Coronary artery (tissue), 2 donors: ENCODE measurements at regions not wholly inside any gene's neighbourhood (a gene's known extent, or its start where the extent isn't known, plus 50 kb on each side); places are given as distances from the start of the nearest gene placed in this dataset.
"Not testable (repeated sequence)": the region's sequence is repeated elsewhere in the genome, so short reads cannot be mapped to it uniquely, and the experiment has no call there.

Experiments used
- DNase-seq: peaks from one replicate; pipeline ENCODE4 v3.0.0-alpha.2; 2017; ENCODE audit warnings: low spot score
- H3K27ac ChIP-seq, 2 donors: fragments of 200-600 bp; sonication (generic); one replicate each; pipeline ENCODE4 v1.5.1; 2016 to 2019
- H3K4me3 ChIP-seq: fragments of 200-600 bp; sonication (generic); 2 replicates; pipeline ENCODE4 v1.5.1; 2016; ENCODE audit warnings: mild to moderate bottlenecking, moderate library complexity
- TF ChIP-seq, protein P1 (sequence below): fragments of 200-600 bp; sonication (generic); IDR thresholded peaks from one replicate; pipeline ENCODE4 v1.5.1; 2019; ENCODE audit warnings: antibody characterized with exemption

DNA sequence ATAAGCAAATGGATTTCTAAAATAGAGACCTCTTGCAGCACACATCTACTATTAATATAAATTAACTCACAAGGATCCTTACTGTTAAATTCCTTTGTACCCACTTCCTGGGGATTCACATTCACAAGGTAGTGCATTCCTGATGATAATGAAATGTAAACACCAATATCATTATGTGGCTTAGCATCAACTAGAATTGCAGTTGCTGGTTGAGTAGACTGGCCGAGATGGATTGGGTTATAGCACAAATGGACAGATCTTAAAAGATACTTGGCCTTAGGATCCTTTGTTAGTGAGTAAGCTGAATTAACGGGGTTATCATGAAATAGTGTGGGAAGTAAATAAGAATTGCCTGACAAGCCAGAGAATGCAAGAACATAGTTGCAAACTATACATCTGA, 369.1 kb downstream of the AEBP2 start:
- Histone ChIP-seq H3K27ac (no peak overlapping the region), H3K4me3 (no peak overlapping the region)
- DNase-seq = no peak
- TF ChIP-seq, protein P1, sequence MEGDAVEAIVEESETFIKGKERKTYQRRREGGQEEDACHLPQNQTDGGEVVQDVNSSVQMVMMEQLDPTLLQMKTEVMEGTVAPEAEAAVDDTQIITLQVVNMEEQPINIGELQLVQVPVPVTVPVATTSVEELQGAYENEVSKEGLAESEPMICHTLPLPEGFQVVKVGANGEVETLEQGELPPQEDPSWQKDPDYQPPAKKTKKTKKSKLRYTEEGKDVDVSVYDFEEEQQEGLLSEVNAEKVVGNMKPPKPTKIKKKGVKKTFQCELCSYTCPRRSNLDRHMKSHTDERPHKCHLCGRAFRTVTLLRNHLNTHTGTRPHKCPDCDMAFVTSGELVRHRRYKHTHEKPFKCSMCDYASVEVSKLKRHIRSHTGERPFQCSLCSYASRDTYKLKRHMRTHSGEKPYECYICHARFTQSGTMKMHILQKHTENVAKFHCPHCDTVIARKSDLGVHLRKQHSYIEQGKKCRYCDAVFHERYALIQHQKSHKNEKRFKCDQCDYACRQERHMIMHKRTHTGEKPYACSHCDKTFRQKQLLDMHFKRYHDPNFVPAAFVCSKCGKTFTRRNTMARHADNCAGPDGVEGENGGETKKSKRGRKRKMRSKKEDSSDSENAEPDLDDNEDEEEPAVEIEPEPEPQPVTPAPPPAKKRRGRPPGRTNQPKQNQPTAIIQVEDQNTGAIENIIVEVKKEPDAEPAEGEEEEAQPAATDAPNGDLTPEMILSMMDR = no peak

DNA sequence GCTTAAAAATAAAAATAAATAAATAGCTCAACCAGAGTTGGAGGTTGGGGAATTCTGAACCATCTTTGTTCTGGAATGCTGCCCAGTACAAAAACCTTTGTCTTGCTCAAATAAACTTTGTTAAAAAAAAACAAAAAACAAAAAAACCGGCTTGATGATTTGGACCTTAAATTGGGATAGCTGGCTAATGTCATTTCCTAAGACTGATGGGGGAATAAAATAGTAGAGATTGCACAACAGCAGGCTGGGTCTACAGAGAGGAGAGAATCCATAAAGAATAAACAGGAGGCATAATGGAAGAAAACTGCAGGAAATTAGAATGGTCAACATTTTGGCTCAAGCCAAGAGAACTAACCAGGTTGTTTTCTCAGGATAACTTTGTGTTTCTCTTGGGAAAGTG, 370.9 kb downstream of the AEBP2 start:
- Histone ChIP-seq H3K4me3 (no peak overlapping the region), H3K27ac (peak overlapping the region in 1 of 2 donors; percentile 3)
- TF ChIP-seq, protein P1 = no peak
- no peak for DNase-seq

DNA sequence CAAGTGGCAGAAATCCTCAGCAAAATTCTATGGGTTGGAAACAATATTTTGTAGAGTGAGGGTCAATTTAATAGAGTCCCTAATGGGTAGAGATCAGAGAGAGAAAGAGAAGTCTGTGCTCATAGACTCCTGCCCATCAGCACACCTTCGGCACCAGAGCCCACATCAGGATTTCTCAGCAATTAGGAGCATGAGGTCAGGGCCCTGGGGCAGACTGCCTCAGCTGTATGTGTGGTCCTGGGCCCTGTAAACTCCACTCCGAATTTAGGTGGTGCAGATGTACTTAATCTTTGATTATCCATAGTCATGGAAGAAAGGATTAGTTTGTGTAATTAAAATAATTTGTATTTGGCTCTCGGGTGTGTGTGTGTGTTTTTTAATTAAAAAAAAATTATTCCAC, 372.6 kb downstream of the AEBP2 start:
- no peak overlapping the region for H3K4me3 ChIP-seq
- TF ChIP-seq, protein P1 = no peak
- no peak overlapping the region for H3K27ac ChIP-seq
- DNase-seq = no peak

DNA sequence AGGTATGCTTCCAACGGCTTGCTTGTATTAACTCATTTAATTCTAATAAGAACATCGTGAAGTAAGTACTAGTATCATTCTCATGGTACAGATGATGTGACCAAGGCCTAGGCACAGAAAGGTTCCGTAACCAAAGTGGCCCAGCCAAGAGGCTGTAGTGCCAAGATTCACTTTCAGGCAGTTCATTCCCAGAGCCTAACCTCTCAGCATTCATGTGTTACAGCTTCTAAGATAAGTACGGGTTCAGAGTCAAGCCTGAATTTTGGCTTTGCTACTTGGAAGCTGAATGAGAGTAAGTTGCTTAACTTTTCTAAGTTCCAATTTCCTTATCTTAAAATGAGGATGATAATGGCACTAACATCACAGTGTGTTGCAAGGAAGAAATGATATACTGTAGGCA, 379.9 kb downstream of the AEBP2 start:
- TF ChIP-seq, protein P1 = no peak
- peak overlapping the region; percentile 20 to 23 for H3K27ac ChIP-seq
- peak; percentile 79 for DNase-seq
- H3K4me3 ChIP-seq = no peak overlapping the region

DNA sequence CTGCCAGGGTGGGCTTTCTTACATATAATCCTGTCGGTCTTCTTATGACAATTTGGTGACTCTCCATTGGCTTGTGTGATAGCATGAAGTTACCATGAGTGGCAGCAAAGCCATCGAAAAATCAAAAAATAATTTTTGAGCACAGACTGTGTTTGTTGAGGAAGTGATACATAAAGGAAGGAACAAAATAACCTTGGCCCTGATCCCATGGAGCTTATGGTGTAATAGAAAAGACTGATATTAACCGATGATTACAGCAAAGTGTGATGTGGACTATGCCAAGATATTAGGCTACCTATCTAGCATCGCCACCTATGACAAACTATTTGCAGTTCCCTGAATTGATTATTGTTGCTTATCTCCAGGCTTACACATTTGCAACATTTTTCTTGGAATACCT, 383.2 kb downstream of the AEBP2 start:
- DNase-seq = no peak
- no peak overlapping the region for H3K4me3 ChIP-seq
- no peak overlapping the region for H3K27ac ChIP-seq
- TF ChIP-seq, protein P1 = no peak

DNA sequence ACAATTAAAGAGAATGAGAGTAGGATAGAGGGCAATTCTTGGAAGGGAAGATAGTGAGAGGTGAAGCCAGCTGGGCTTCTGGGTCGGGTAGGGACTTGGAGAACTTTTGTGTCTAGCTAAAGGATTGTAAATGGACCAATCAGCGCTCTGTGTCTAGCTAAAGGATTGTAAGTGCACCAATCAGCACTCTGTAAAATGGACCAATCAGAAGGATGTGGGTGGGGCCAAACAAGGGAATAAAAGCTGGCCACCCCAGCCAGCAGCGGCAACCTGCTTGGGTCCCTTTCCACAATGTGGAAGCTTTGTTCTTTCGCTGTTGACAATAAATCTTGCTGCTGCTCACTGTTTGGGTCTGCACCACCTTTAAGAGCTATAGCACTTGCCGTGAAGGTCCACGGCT, 384.0 kb downstream of the AEBP2 start:
- not testable (repeated sequence) for H3K27ac ChIP-seq, H3K4me3 ChIP-seq, DNase-seq

DNA sequence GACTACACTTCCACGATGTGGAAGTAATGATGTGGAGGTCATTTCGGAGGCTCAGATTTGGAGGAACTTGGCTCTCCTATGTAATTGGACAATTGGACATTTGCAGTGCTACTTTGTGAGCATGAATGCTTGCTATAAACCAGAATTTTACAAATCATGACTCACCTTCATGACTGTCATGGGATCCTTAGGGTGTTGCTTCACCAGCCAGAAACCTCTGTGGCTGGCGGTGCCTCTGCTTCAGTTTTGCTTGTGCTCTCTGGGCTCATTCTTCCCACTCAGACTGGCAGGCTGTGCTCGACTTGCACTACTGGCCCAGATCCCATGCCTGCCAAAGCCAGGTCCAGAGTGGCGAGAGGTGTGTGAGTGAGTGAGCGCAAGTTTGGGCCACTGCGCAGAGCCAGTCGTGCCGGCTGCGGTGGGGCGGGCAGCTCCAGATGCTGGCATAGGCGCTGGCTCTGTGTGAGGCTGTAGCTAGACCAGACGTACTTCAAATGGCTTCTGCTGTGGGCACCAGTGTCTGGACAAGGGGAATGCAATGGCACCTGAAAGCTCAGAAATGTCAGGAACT, 387.8 kb downstream of the AEBP2 start:
- TF ChIP-seq, protein P1 = no peak
- no peak for DNase-seq
- Histone ChIP-seq H3K4me3 (no peak overlapping the region), H3K27ac (no peak overlapping the region)
